Mammary epithelial cell (primary cell): ENCODE measurements at regions not wholly inside any gene's neighbourhood (a gene's known extent, or its start where the extent isn't known, plus 50 kb on each side); places are given as distances from the start of the nearest gene placed in this dataset.

Source experiments
- CTCF ChIP-seq, 2 donors: IDR thresholded peaks in 1 of 2; conservative IDR thresholded peaks in 1 of 2; 2 replicates each; pipeline ENCODE4 v1.5.1; 2011 to 2012; ENCODE audit warnings: inconsistent platforms in 2 of 2, low read length in 2 of 2, mild to moderate bottlenecking in 2 of 2, control low read depth in 1 of 2, low read depth in 1 of 2; ENCODE audit not compliant: insufficient read depth in 1 of 2; ENCODE audit errors: extremely low read depth in 1 of 2
- EZH2 ChIP-seq: IDR thresholded peaks from 2 replicates; pipeline ENCODE4 v1.6.1; 2012; ENCODE audit warnings: low read length, inconsistent platforms, borderline replicate concordance

DNA sequence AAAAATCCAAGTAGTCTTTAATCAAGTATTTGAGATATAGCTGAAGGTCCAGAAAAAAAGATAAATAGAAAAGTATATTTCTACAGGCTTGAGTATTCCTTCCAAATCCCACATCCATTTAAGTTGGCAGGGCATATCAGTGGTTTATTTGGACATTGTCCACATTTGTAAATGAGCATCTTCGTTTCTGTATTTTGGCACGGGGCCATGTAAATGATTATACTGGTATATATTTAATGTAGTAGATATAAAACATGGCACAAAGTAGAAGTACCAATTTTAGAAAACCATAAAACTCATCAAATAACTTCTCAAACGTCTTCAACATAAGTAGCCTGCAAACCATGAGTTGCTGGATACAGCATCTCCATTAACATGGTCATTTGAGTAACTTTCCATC, 437.4 kb upstream of the SOX5 start:
- TF ChIP-seq CTCF (conservative IDR thresholded peaks at IDR 0.05 in 1 of 2, IDR thresholded peaks at IDR 0.05 in 1 of 2; ENCODE audit: extremely low read depth in 1 of 2, insufficient read depth in 1 of 2, low read depth in 1 of 2, low read length in 2 of 2) (no peak), EZH2 (no peak)
